ENCODE measurements at regions not wholly inside any gene's neighbourhood (a gene's known extent, or its start where the extent isn't known, plus 50 kb on each side); places are given as distances from the start of the nearest gene placed in this dataset.
"Not testable (repeated sequence)": the region's sequence is repeated elsewhere in the genome, so short reads cannot be mapped to it uniquely, and the experiment has no call there.

GRCh38 chr3:82132210-82133069, 371.0 kb upstream of the GBE1 start:
- in situ Hi-C loops (cut with HindIII; ENCODE audit: low pct_unique_long_range_greater_than_20kb, low sequenced_read_pairs): no loop called here
- peak; percentile 4 for DNase-seq (ENCODE audit: low read depth)

GRCh38 chr3:82130046-82130445, 368.6 kb upstream of the GBE1 start:
- no peak for DNase-seq (ENCODE audit: low read depth)
- in situ Hi-C loops (cut with HindIII; ENCODE audit: low pct_unique_long_range_greater_than_20kb, low sequenced_read_pairs): no loop called here

GRCh38 chr3:82129221-82129801, 367.9 kb upstream of the GBE1 start:
- no peak for DNase-seq (ENCODE audit: low read depth)
- in situ Hi-C loops (cut with HindIII; ENCODE audit: low pct_unique_long_range_greater_than_20kb, low sequenced_read_pairs): no loop called here

- DNase-seq (ENCODE audit: low read depth): no peak
- in situ Hi-C loops (cut with HindIII; ENCODE audit: low pct_unique_long_range_greater_than_20kb, low sequenced_read_pairs): no loop called here
Observed at GRCh38 chr3:82128271-82128670, 366.8 kb upstream of the GBE1 start.

GRCh38 chr3:82122554-82123345, 361.3 kb upstream of the GBE1 start:
- in situ Hi-C loops (cut with HindIII; ENCODE audit: low pct_unique_long_range_greater_than_20kb, low sequenced_read_pairs): no loop called here
- DNase-seq (ENCODE audit: low read depth): no peak

- DNase-seq (ENCODE audit: low read depth): no peak
- in situ Hi-C loops (cut with HindIII; ENCODE audit: low pct_unique_long_range_greater_than_20kb, low sequenced_read_pairs): no loop called here
Observed at GRCh38 chr3:82114589-82114988, 353.1 kb upstream of the GBE1 start.

- in situ Hi-C loops (cut with HindIII; ENCODE audit: low pct_unique_long_range_greater_than_20kb, low sequenced_read_pairs); DNase-seq (ENCODE audit: low read depth): not testable (repeated sequence)
Observed at GRCh38 chr3:82110721-82111120, 349.3 kb upstream of the GBE1 start.

GRCh38 chr3:82103241-82103640, 341.8 kb upstream of the GBE1 start:
- in situ Hi-C loops (cut with HindIII; ENCODE audit: low pct_unique_long_range_greater_than_20kb, low sequenced_read_pairs): no loop called here
- DNase-seq (ENCODE audit: low read depth): peak; percentile 15

GRCh38 chr3:82100378-82100777, 338.9 kb upstream of the GBE1 start:
- DNase-seq (ENCODE audit: low read depth): peak; percentile 34
- in situ Hi-C loops (cut with HindIII; ENCODE audit: low pct_unique_long_range_greater_than_20kb, low sequenced_read_pairs): no loop called here

- in situ Hi-C loops (cut with HindIII; ENCODE audit: low pct_unique_long_range_greater_than_20kb, low sequenced_read_pairs): no loop called here
- no peak for DNase-seq (ENCODE audit: low read depth)
Observed at GRCh38 chr3:82093641-82094040, 332.2 kb upstream of the GBE1 start.

GRCh38 chr3:82088749-82089148, 327.3 kb upstream of the GBE1 start:
- DNase-seq (ENCODE audit: low read depth): no peak
- in situ Hi-C loops (cut with HindIII; ENCODE audit: low pct_unique_long_range_greater_than_20kb, low sequenced_read_pairs): no loop called here

- in situ Hi-C loops (cut with HindIII; ENCODE audit: low pct_unique_long_range_greater_than_20kb, low sequenced_read_pairs): no loop called here
- DNase-seq (ENCODE audit: low read depth): no peak
Observed at GRCh38 chr3:82087958-82088357, 326.5 kb upstream of the GBE1 start.

GRCh38 chr3:82085851-82086475, 324.5 kb upstream of the GBE1 start:
- in situ Hi-C loops (cut with HindIII; ENCODE audit: low pct_unique_long_range_greater_than_20kb, low sequenced_read_pairs): no loop called here
- no peak for DNase-seq (ENCODE audit: low read depth)

GRCh38 chr3:82085356-82085755, 323.9 kb upstream of the GBE1 start:
- DNase-seq (ENCODE audit: low read depth): no peak
- in situ Hi-C loops (cut with HindIII; ENCODE audit: low pct_unique_long_range_greater_than_20kb, low sequenced_read_pairs): no loop called here

GRCh38 chr3:82084824-82085223, 323.4 kb upstream of the GBE1 start:
- DNase-seq (ENCODE audit: low read depth): no peak
- in situ Hi-C loops (cut with HindIII; ENCODE audit: low pct_unique_long_range_greater_than_20kb, low sequenced_read_pairs): no loop called here

- DNase-seq (ENCODE audit: low read depth): no peak
- in situ Hi-C loops (cut with HindIII; ENCODE audit: low pct_unique_long_range_greater_than_20kb, low sequenced_read_pairs): no loop called here
Observed at GRCh38 chr3:82082796-82083195, 321.4 kb upstream of the GBE1 start.

- in situ Hi-C loops (cut with HindIII; ENCODE audit: low pct_unique_long_range_greater_than_20kb, low sequenced_read_pairs): no loop called here
- no peak for DNase-seq (ENCODE audit: low read depth)
Observed at GRCh38 chr3:82081351-82081750, 319.9 kb upstream of the GBE1 start.

- DNase-seq (ENCODE audit: low read depth): no peak
- in situ Hi-C loops (cut with HindIII; ENCODE audit: low pct_unique_long_range_greater_than_20kb, low sequenced_read_pairs): no loop called here
Observed at GRCh38 chr3:82080792-82081191, 319.3 kb upstream of the GBE1 start.

- in situ Hi-C loops (cut with HindIII; ENCODE audit: low pct_unique_long_range_greater_than_20kb, low sequenced_read_pairs): no loop called here
- DNase-seq (ENCODE audit: low read depth): no peak
Observed at GRCh38 chr3:82080261-82080660, 318.8 kb upstream of the GBE1 start.
